Stimulated activated CD8-positive, alpha-beta memory T cell treated with anti-CD3 and anti-CD28 coated beads, Interleukin-15, amount 100 ng/mL, for 1 hour (primary cell): ENCODE measurements at regions not wholly inside any gene's neighbourhood (a gene's known extent, or its start where the extent isn't known, plus 50 kb on each side); places are given as distances from the start of the nearest gene placed in this dataset.

Experiments used
- DNase-seq: peaks from one replicate; pipeline ENCODE4 v3.0.0-alpha.2; 2020; ENCODE audit warnings: low read depth

GRCh38 chr17:79539944-79540705, 70.7 kb downstream of the RBFOX3 start:
- DNase-seq, result no peak

- no peak for DNase-seq
Measured at GRCh38 chr17:79538291-79538690, 72.6 kb downstream of the RBFOX3 start.

GRCh38 chr17:79537686-79538085, 73.2 kb downstream of the RBFOX3 start:
- DNase-seq, result no peak

- DNase-seq, result no peak
Measured at GRCh38 chr17:79537061-79537460, 73.8 kb downstream of the RBFOX3 start.

GRCh38 chr17:79536212-79536840, 74.5 kb downstream of the RBFOX3 start:
- no peak for DNase-seq

- DNase-seq, result no peak
Measured at GRCh38 chr17:79535728-79536025, 75.2 kb downstream of the RBFOX3 start.

- DNase-seq, result no peak
Measured at GRCh38 chr17:79534851-79535727, 75.8 kb downstream of the RBFOX3 start.

GRCh38 chr17:79534111-79534510, 76.7 kb downstream of the RBFOX3 start:
- no peak for DNase-seq

GRCh38 chr17:79533116-79533515, 77.7 kb downstream of the RBFOX3 start:
- DNase-seq, result no peak

- DNase-seq, result no peak
Measured at GRCh38 chr17:79532107-79532790, 78.6 kb downstream of the RBFOX3 start.

- DNase-seq, result no peak
Measured at GRCh38 chr17:79531191-79532095, 79.4 kb downstream of the RBFOX3 start.

GRCh38 chr17:79530361-79531105, 80.3 kb downstream of the RBFOX3 start:
- DNase-seq, result no peak

- DNase-seq, result no peak
Measured at GRCh38 chr17:79529661-79530081, 81.2 kb downstream of the RBFOX3 start.

- DNase-seq, result no peak
Measured at GRCh38 chr17:79528592-79529125, 82.2 kb downstream of the RBFOX3 start.

GRCh38 chr17:79527306-79527705, 83.5 kb downstream of the RBFOX3 start:
- no peak for DNase-seq

- DNase-seq, result no peak
Measured at GRCh38 chr17:79525793-79526677, 84.8 kb downstream of the RBFOX3 start.

- no peak for DNase-seq
Measured at GRCh38 chr17:79524213-79525187, 86.4 kb downstream of the RBFOX3 start.

- DNase-seq, result no peak
Measured at GRCh38 chr17:79522414-79522813, 88.4 kb downstream of the RBFOX3 start.
